SK-N-SH treated with all-trans-retinoic acid at 6 μM for 48 hours (cell line): ENCODE measurements at regions not wholly inside any gene's neighbourhood (a gene's known extent, or its start where the extent isn't known, plus 50 kb on each side); places are given as distances from the start of the nearest gene placed in this dataset.

Experiments used
- ARNTL ChIP-seq: fragments of 450-650 bp; formaldehyde crosslinking; IDR thresholded peaks from 2 replicates; pipeline ENCODE4 v1.5.0; 2020; ENCODE audit warnings: low read depth, mild to moderate bottlenecking, moderate library complexity, borderline replicate concordance
- CREB5 ChIP-seq: fragments of 250-450 bp; sonication (Bioruptor Pico); IDR thresholded peaks from 2 replicates; pipeline ENCODE4 v1.5.1; 2020; ENCODE audit warnings: low read depth, mild to moderate bottlenecking, moderate library complexity
- CSDC2 ChIP-seq: fragments of 250-450 bp; sonication (Bioruptor Pico); IDR thresholded peaks from 2 replicates; pipeline ENCODE4 v1.5.0; 2020; ENCODE audit warnings: mild to moderate bottlenecking, moderate library complexity
- GLIS3 ChIP-seq: fragments of 250-450 bp; sonication (Bioruptor Pico); IDR thresholded peaks from 2 replicates; pipeline ENCODE4 v1.5.0; 2020; ENCODE audit warnings: mild to moderate bottlenecking, moderate library complexity
- OSR1 ChIP-seq: fragments of 250-450 bp; sonication (Bioruptor Pico); IDR thresholded peaks from 2 replicates; pipeline ENCODE4 v1.8.0; 2022; ENCODE audit warnings: moderate library complexity, mild to moderate bottlenecking, inconsistent platforms
- PATZ1 ChIP-seq: fragments of 250-450 bp; sonication (Bioruptor Pico); IDR thresholded peaks from 2 replicates; pipeline ENCODE4 v1.8.0; 2020; ENCODE audit warnings: mild to moderate bottlenecking, moderate library complexity, borderline replicate concordance
- SNAI2 ChIP-seq: fragments of 250-450 bp; sonication (Bioruptor Pico); IDR thresholded peaks from 2 replicates; pipeline ENCODE4 v1.5.0; 2020; ENCODE audit warnings: mild to moderate bottlenecking, moderate library complexity
- TOX ChIP-seq: fragments of 250-450 bp; sonication (Bioruptor Pico); IDR thresholded peaks from 2 replicates; pipeline ENCODE4 v1.8.0; 2021; ENCODE audit warnings: mild to moderate bottlenecking, moderate library complexity, borderline replicate concordance
- ZC3H10 ChIP-seq: fragments of 250-450 bp; sonication (Bioruptor Pico); IDR thresholded peaks from 2 replicates; pipeline ENCODE4 v1.5.1; 2021; ENCODE audit warnings: mild to moderate bottlenecking, moderate library complexity
- ZNF565 ChIP-seq: fragments of 450-650 bp; formaldehyde crosslinking; conservative IDR thresholded peaks from 2 replicates; pipeline ENCODE4 v1.5.0; 2020; ENCODE audit warnings: low read depth, mild to moderate bottlenecking, moderate library complexity
- ZNF70 ChIP-seq: fragments of 450-650 bp; formaldehyde crosslinking; IDR thresholded peaks from 2 replicates; pipeline ENCODE4 v1.5.0; 2020; ENCODE audit warnings: mild to moderate bottlenecking, moderate library complexity

GRCh38 chr1:212228076-212228475, 57.1 kb upstream of the PPP2R5A start:
- TF ChIP-seq ZC3H10 (0 out of 2 replicates have a peak, but pooled peaks have one; percentile 24), ARNTL (no peak), SNAI2 (CRISPR knock-in tag) (no peak), CREB5 (CRISPR knock-in tag) (no peak), OSR1 (CRISPR knock-in tag) (no peak), ZNF565 (CRISPR knock-in tag) (no peak), PATZ1 (CRISPR knock-in tag) (no peak), ZNF70 (CRISPR knock-in tag) (no peak), CSDC2 (no peak), TOX (CRISPR knock-in tag) (no peak), GLIS3 (no peak)
